HG03139 (cell line): ENCODE measurements at regions not wholly inside any gene's neighbourhood (a gene's known extent, or its start where the extent isn't known, plus 50 kb on each side); places are given as distances from the start of the nearest gene placed in this dataset.
"Not testable (repeated sequence)": the region's sequence is repeated elsewhere in the genome, so short reads cannot be mapped to it uniquely, and the experiment has no call there.

Source experiments
- ATAC-seq: cut with Tn5 transposase; IDR thresholded peaks from one replicate; pipeline ENCODE4 v1.9.1; 2021; ENCODE audit not compliant: unreplicated experiment

DNA sequence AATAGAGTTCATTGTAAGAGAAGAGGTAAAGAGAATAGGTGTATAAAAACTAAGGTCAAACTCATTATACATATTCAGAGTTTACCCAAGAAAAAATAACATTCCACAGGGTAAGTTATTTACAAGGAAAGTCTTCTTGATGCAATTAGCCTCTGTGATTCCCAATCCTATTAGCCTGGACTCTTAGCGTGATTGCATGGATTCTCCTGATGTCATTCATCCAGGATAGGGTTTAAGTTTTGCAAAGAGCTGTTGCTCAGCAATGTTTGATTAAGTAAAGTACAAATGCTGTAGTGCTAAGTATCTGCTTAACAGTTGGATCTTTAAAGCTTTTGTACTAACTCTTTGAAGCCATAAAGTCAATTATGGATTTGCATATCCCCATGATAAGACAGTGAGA, 767.8 kb upstream of the LUZP2 start:
- ATAC-seq, result no peak

- no peak for ATAC-seq
These were observed 766.4 kb upstream of the LUZP2 start for GRCh38 chr11:23730307-23730998.

DNA sequence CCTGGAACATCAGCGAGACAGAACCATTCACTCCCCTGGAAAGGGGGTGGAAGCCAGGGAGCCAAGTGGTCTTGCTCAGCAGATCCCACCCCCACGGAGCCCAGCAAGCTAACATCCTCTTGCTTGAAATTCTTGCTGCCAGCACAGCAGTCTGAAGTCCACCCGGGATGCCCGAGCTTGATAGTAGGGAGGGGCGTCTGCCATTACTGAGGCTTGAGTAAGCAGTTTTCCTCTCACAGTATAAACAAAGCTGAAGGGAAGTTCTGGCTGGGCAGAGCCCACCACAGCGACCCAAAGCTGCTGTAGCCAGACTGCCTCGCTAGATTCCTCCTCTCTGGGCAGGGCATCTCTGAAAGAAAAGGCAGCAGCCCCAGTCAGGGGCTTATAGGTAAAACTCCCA, 764.8 kb upstream of the LUZP2 start:
- no peak for ATAC-seq

DNA sequence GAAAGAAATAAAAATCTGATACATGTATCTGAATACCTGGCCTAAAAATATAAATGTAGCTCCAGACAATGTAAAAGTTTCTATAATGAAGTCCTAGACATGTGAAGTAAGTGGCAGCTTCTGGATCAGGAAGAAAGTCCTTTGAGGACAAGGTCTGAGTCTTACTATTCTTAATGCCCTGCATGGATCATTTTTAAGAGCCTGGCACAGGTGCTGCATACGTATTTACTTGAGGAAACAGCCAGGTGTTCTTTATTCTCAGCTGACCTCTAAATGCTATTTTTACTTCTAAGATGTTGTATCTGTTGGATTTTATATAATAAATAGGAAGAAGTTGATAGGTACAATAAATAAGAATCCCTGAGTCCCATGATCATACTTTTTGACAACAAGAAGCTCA, 750.0 kb upstream of the LUZP2 start:
- ATAC-seq, result no peak

GRCh38 chr11:23749762-23750430, 747.0 kb upstream of the LUZP2 start:
- no peak for ATAC-seq

DNA sequence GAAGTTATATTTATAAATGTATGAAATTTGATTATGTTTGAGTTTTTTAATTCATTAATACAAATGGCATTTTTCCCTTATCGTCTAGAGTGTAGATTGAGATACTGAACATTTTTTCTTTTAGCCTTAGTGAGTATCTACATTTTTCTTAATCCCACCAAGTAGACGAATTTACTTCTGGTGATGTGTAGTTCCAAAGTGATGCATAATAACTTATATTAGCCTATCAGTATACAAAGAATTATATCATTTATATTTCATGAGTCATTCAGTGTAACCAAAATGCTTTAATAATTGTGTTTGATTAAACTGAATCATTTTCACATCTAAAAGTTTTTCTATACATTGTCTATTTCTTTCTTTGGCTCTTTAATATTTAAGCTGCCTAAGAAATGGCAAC, 745.6 kb upstream of the LUZP2 start:
- no peak for ATAC-seq

DNA sequence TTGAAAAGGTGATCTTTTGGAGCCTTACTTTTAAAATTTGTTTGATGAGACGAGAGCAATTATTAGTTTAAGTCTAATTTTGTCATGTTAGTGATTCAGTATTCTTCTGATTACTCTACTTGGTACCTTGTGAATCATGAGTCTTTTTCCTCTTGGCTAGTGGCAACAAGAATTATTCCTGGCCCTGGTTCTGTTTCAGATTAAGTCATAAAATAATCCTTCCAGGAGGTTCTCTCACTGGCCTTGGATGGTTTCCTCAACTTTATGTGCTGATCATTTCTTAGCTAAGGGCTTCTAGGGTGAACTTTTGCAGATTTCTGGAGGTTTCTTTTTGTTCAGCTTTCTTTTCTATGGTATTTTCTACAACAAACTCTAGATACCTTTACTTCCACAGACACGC, 741.8 kb upstream of the LUZP2 start:
- ATAC-seq, result no peak

- no peak for ATAC-seq
These were observed 741.1 kb upstream of the LUZP2 start for GRCh38 chr11:23755769-23756168.

GRCh38 chr11:23759489-23759888, 737.4 kb upstream of the LUZP2 start:
- ATAC-seq, result no peak

- ATAC-seq, result no peak
These were observed 732.6 kb upstream of the LUZP2 start for GRCh38 chr11:23764286-23764685.

GRCh38 chr11:23765682-23766252, 731.1 kb upstream of the LUZP2 start:
- ATAC-seq, result no peak

DNA sequence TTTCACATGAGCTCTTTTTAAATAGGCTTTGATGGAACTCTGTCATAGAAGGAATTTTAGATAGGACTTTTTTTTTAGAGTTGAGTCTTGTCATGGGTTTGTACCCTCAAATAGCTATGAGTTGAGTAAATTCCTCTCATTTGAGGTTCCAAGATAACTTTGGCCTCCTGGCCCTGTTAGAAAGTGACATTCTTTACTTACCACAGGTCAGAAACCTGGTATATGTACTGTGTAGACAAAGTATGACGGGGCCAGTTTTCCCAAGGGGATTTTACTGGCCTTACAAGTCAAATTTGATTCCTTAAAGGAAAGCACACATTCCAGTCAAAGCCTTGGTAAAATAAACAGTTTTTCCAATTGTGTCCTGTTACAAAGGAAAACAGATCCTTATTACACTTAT, 729.3 kb upstream of the LUZP2 start:
- no peak for ATAC-seq

DNA sequence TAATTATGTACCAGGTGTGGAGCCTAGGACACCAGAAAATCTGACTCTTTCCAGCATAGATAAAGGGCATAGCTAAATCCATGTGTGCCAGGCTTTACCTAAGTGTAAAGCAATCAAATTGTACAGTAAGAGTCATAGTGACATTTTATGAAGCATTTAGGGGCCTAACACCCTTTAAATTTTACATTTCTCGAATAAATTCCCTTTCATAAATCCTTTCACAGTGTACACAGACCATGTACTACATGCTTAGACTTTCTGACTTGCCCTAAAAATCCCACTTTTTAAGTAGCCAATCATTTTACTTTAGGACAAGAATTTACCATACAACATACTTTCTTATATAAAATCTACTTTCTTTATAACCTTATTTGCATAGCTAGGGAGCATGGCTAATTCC, 727.6 kb upstream of the LUZP2 start:
- no peak for ATAC-seq

DNA sequence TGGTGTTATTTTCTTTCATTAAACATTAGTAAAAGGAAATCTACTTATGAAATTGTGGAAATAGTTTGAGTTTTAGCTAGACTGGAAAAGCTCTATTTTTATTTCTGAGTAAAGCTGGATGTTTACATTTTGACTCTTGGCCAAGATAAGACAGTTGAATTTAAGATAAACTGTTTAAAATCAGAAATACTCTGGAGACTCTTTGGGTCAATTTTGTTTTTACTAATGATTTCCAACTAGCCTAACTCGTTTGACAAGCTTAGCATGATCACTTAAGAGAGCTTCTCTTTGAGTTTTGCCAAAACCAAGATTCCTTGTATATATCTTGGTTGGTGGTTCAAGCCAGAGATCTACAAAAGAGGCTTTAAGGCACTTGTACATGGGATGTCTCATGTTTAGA, 724.8 kb upstream of the LUZP2 start:
- no peak for ATAC-seq

DNA sequence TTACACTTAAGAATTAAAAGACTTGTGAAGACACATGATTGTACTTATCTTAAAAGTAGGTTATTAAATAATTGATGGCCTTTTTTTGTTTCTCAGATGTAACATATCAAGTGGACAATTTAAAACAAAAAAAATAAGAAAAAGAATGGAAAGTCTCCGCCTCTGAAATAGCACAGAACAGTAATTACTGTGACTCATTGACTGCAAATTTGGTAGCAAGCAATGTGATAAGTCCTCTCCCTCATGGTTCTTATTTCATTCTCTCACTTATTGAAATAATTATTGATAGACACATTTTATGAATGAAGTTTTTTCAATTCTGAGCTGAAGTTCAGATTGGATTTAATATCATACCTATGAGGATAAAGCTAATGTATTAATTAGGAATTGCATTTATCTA, 717.9 kb upstream of the LUZP2 start:
- no peak for ATAC-seq

- no peak for ATAC-seq
These were observed 716.6 kb upstream of the LUZP2 start for GRCh38 chr11:23780231-23780630.

GRCh38 chr11:23781803-23782560, 714.9 kb upstream of the LUZP2 start:
- no peak for ATAC-seq

GRCh38 chr11:23786974-23787373, 709.9 kb upstream of the LUZP2 start:
- not testable (repeated sequence) for ATAC-seq

DNA sequence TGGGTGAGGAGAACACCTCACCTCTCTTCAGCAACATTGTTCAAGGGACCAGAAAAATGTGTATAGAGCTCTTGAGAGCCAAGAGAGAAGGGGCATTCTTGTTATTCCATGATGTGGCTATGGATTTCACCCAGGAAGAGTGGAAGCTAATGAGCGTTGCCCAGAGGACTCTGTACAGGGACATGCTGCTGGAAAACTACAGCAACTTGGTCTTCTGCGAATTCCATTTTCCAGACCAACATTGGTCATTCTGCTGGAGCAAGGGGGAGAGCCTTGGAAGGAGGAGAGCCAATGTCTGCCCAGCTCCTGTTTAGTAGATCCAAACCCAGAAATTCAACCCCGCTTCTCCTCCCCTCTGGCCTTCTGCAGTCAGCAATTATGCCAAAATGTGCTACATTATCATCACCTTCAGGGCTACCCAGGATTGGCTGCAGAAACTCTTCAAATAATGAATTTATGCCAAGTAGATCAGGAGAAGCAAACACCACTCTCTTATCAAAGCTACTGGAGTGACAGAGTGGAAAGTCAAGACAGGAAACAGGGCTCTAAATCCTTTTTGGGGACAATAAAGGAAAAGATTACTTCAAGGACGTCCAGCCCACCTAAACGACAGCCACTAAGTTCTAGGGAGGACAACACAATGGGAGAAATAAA, 707.5 kb upstream of the LUZP2 start:
- no peak for ATAC-seq

DNA sequence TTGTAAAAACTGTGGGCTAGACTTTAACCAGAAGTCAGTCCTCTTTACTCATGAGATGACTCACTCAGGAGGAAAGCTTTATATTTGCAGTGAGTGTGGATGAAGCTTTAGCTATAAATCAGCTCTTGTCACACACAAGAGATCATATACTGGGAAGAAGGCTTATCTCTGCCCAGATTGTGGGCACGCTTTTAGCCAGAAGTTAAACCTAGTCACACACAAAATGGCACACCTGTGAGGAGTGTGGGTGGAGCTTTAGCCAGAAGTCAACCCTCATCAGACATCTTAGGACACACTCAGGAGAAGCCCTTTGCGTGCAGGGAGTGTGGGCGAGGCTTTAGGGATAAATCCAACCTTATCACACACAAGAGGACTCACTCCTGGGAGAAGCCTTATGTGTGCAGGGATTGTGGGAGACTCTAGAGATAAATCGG, 706.9 kb upstream of the LUZP2 start:
- no peak for ATAC-seq
